ENCODE measurements at regions not wholly inside any gene's neighbourhood (a gene's known extent, or its start where the extent isn't known, plus 50 kb on each side); places are given as distances from the start of the nearest gene placed in this dataset.
"Not testable (repeated sequence)": the region's sequence is repeated elsewhere in the genome, so short reads cannot be mapped to it uniquely, and the experiment has no call there.

GRCh38 chr12:17875230-17875629, 214.8 kb downstream of the RERGL start:
- no peak for DNase-seq
- TF ChIP-seq CTCF (IDR thresholded peaks at IDR 0.05), result no peak
- H3K27ac ChIP-seq, result no peak overlapping the region
- no peaks in the 10 kb centered on the region for H3K27me3 ChIP-seq
- no peaks in the 10 kb centered on the region for H3K36me3 ChIP-seq
- no peaks in the 10 kb centered on the region for H3K9me3 ChIP-seq
- H3K4me1 ChIP-seq, result no peaks in the 10 kb centered on the region
- no peak overlapping the region for H3K4me3 ChIP-seq
- no peak overlapping the region for H3K9ac ChIP-seq (ENCODE audit: low read depth in 2 of 2, low read length in 2 of 2)
- intact Hi-C loops (cut with DNase I), result no loop called here

- TF ChIP-seq CTCF (IDR thresholded peaks at IDR 0.05), result no peak
- H3K4me3 ChIP-seq, result no peak overlapping the region
- intact Hi-C loops (cut with DNase I), result no loop called here
These were observed 223.2 kb downstream of the RERGL start for GRCh38 chr12:17866802-17867201.

GRCh38 chr12:17855548-17855947, 234.4 kb downstream of the RERGL start:
- not testable (repeated sequence) for H3K27me3 ChIP-seq; H3K9ac ChIP-seq (ENCODE audit: low read depth in 2 of 2, low read length in 2 of 2); H3K9me3 ChIP-seq; H3K27ac ChIP-seq; H3K36me3 ChIP-seq; DNase-seq; H3K4me3 ChIP-seq; H3K4me1 ChIP-seq
- intact Hi-C loops (cut with DNase I), result loop anchor here (2.0 kb wide), 1 partner anchor 93 kb away; no protein-coding TSS in a partner anchor

More at GRCh38 chr12:17866802-17867201, 223.2 kb downstream of the RERGL start:
- DNase-seq, result no peak
- H3K4me1 ChIP-seq, result no peaks in the 10 kb centered on the region
- H3K36me3 ChIP-seq, result no peaks in the 10 kb centered on the region
- H3K9ac ChIP-seq (ENCODE audit: low read depth in 2 of 2, low read length in 2 of 2), result no peak overlapping the region
- H3K9me3 ChIP-seq, result no peaks in the 10 kb centered on the region
- no peaks in the 10 kb centered on the region for H3K27me3 ChIP-seq
- no peak overlapping the region for H3K27ac ChIP-seq

GRCh38 chr12:17853054-17853453, 236.9 kb downstream of the RERGL start:
- H3K4me1 ChIP-seq, result no peaks in the 10 kb centered on the region
- H3K4me3 ChIP-seq, result no peak overlapping the region
- no peak overlapping the region for H3K27ac ChIP-seq
- no peaks in the 10 kb centered on the region for H3K27me3 ChIP-seq
- no peaks in the 10 kb centered on the region for H3K9me3 ChIP-seq
- no peak for DNase-seq
- no peak overlapping the region for H3K9ac ChIP-seq (ENCODE audit: low read depth in 2 of 2, low read length in 2 of 2)
- intact Hi-C loops (cut with DNase I), result no loop called here
- TF ChIP-seq CTCF (IDR thresholded peaks at IDR 0.05), result no peak
- no peaks in the 10 kb centered on the region for H3K36me3 ChIP-seq

GRCh38 chr12:17841496-17841895, 248.5 kb downstream of the RERGL start:
- Histone ChIP-seq H3K4me3 (no peak overlapping the region), H3K9ac (ENCODE audit: low read depth in 2 of 2, low read length in 2 of 2) (no peak overlapping the region), H3K9me3 (no peaks in the 10 kb centered on the region), H3K27me3 (no peaks in the 10 kb centered on the region), H3K4me1 (no peaks in the 10 kb centered on the region), H3K36me3 (no peaks in the 10 kb centered on the region), H3K27ac (no peak overlapping the region)
- DNase-seq, result no peak
- intact Hi-C loops (cut with DNase I), result no loop called here
- no peak for TF ChIP-seq CTCF (IDR thresholded peaks at IDR 0.05)

GRCh38 chr12:17829813-17830212, 260.2 kb downstream of the RERGL start:
- Histone ChIP-seq H3K27me3 (no peaks in the 10 kb centered on the region), H3K4me3 (no peak overlapping the region), H3K4me1 (no peaks in the 10 kb centered on the region), H3K9ac (ENCODE audit: low read depth in 2 of 2, low read length in 2 of 2) (no peak overlapping the region), H3K27ac (no peak overlapping the region), H3K9me3 (no peaks in the 10 kb centered on the region), H3K36me3 (no peaks in the 10 kb centered on the region)
- TF ChIP-seq CTCF (IDR thresholded peaks at IDR 0.05), result no peak
- DNase-seq, result no peak
- intact Hi-C loops (cut with DNase I), result no loop called here

Data from colonic mucosa (tissue), 4 donors.